Trophoblast cell (in vitro differentiated cells and primary cell): ENCODE measurements at regions not wholly inside any gene's neighbourhood (a gene's known extent, or its start where the extent isn't known, plus 50 kb on each side); places are given as distances from the start of the nearest gene placed in this dataset.

Experiments
- DNase-seq, 2 donors: peaks; one replicate each; pipeline ENCODE4 v3.0.0-alpha.2; 2016
- H2AFZ ChIP-seq: 2 replicates; pipeline ENCODE4 v1.6.1; 2013; ENCODE audit warnings: low read length, moderate library complexity, mild to moderate bottlenecking; ENCODE audit not compliant: insufficient read depth, poor library complexity
- H2AK5ac ChIP-seq: 2 replicates; pipeline ENCODE4 v1.6.1; 2013; ENCODE audit warnings: mild to moderate bottlenecking, low read length
- H2BK120ac ChIP-seq: 2 replicates; pipeline ENCODE4 v1.6.1; 2013; ENCODE audit warnings: low read length, mild to moderate bottlenecking, moderate library complexity; ENCODE audit not compliant: insufficient read depth, poor library complexity
- H2BK12ac ChIP-seq: 2 replicates; pipeline ENCODE4 v1.6.1; 2013; ENCODE audit warnings: mild to moderate bottlenecking, low read length, moderate library complexity
- H2BK5ac ChIP-seq: 2 replicates; pipeline ENCODE4 v1.6.1; 2013; ENCODE audit warnings: low read length, low read depth, moderate library complexity, mild to moderate bottlenecking; ENCODE audit not compliant: poor library complexity
- H3K14ac ChIP-seq: 2 replicates; pipeline ENCODE4 v1.6.1; 2013; ENCODE audit warnings: mild to moderate bottlenecking, low read length
- H3K18ac ChIP-seq: 2 replicates; pipeline ENCODE4 v1.6.1; 2013; ENCODE audit warnings: mild to moderate bottlenecking, low read length
- H3K23ac ChIP-seq: 2 replicates; pipeline ENCODE4 v1.6.1; 2013; ENCODE audit warnings: low read length
- H3K27ac ChIP-seq: 2 replicates; pipeline ENCODE4 v1.5.1; 2013; ENCODE audit warnings: low read depth, mild to moderate bottlenecking, inconsistent platforms, low read length, moderate library complexity
- H3K27me3 ChIP-seq: 2 replicates; pipeline ENCODE4 v1.6.1; 2013; ENCODE audit warnings: inconsistent platforms, mild to moderate bottlenecking, low read length, moderate library complexity; ENCODE audit not compliant: insufficient read depth
- H3K36me3 ChIP-seq, 2 experiments: 1 replicate in 1 of 2; 2 replicates in 1 of 2; pipeline ENCODE4 v1.6.1; 2013; ENCODE audit warnings: low read length in 2 of 2, mild to moderate bottlenecking in 2 of 2, moderate library complexity in 1 of 2; ENCODE audit not compliant: insufficient read depth in 2 of 2, control insufficient read depth in 1 of 2
- H3K4ac ChIP-seq: 2 replicates; pipeline ENCODE4 v1.6.1; 2013; ENCODE audit warnings: low read depth, mild to moderate bottlenecking, low read length, moderate library complexity
- H3K4me1 ChIP-seq, 2 experiments: 1 replicate in 1 of 2; 2 replicates in 1 of 2; pipeline ENCODE4 v1.6.1; 2013; ENCODE audit warnings: low read length in 2 of 2, mild to moderate bottlenecking in 2 of 2, moderate library complexity in 1 of 2; ENCODE audit not compliant: insufficient read depth in 2 of 2, control insufficient read depth in 1 of 2
- H3K4me2 ChIP-seq: 2 replicates; pipeline ENCODE4 v1.6.1; 2013; ENCODE audit warnings: inconsistent platforms, mild to moderate bottlenecking, low read length, moderate library complexity
- H3K4me3 ChIP-seq: 2 replicates; pipeline ENCODE4 v1.5.1; 2013; ENCODE audit warnings: mild to moderate bottlenecking, low read depth, low read length, inconsistent platforms
- H3K79me1 ChIP-seq: one replicate; pipeline ENCODE4 v1.6.1; 2013; ENCODE audit warnings: low read length
- H3K79me2 ChIP-seq: 2 replicates; pipeline ENCODE4 v1.6.1; 2013; ENCODE audit warnings: low read length, mild to moderate bottlenecking; ENCODE audit not compliant: control insufficient read depth, insufficient read depth, poor library complexity
- H3K9ac ChIP-seq: 2 replicates; pipeline ENCODE4 v1.6.1; 2013; ENCODE audit warnings: mild to moderate bottlenecking, low read length
- H3K9me3 ChIP-seq: 2 replicates; pipeline ENCODE4 v1.6.1; 2013; ENCODE audit warnings: low read depth, mild to moderate bottlenecking, control low read depth, inconsistent platforms, low read length; ENCODE audit not compliant: insufficient read depth
- H4K12ac ChIP-seq: 2 replicates; pipeline ENCODE4 v1.6.1; 2013; ENCODE audit warnings: low read depth, mild to moderate bottlenecking, low read length, moderate library complexity
- H4K8ac ChIP-seq: 2 replicates; pipeline ENCODE4 v1.6.1; 2013; ENCODE audit warnings: low read depth, mild to moderate bottlenecking, low read length, moderate library complexity
- H4K91ac ChIP-seq: one replicate; pipeline ENCODE4 v1.6.1; 2013; ENCODE audit warnings: low read depth, mild to moderate bottlenecking, low read length, moderate library complexity
- WGBS: extraction: QIAGEN DNeasy Blood & Tissue Kit; methylation state at CpG from one replicate; pipeline ENCODE4 v1.1.7; 2013; ENCODE audit warnings: missing lambda C conversion rate; ENCODE audit not compliant: insufficient read length, insufficient coverage; ENCODE audit errors: extremely low coverage; 5-methylcytosine and 5-hydroxymethylcytosine counted together

DNA sequence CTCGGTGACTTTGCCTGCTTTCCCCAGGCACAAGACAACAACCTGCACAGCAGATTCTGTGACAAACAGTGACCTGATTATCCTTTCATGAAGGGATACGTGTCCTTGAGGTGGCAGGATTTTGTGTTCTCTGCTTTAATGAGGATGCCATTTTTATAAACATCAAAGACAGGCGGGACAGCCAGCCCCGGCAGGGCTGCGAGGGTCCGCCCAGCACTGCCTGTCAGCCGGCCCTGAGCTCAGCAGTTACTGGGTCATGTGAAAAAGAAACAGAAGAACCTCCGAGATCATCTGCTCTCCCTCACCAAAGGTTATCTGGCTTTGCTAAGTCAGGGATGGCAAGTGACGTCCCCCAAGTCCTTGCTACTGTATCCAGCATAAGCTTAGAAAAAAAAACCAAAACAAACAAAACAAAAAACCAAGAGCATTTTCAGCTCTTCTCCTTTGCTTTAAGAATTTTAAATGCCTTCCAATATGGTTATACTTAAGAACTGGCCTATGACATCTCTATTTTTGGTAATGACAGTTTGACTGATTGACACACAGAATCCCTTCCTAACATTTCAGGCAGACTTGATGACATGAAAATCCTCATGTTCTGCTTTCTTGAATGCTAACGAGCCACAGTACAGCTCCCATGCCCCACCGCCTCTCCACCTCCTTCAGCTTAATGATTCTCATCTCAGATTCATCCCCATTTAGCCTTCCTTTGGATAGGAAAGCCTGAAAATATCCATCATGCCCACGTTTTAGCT, 666.6 kb upstream of the ARGLU1 start:
- WGBS, result no CpG with 5 or more reads among the region's 12 CpGs
- H3K14ac ChIP-seq, result no peak overlapping the region
- H3K9me3 ChIP-seq, result no peaks in the 10 kb centered on the region
- H3K4me3 ChIP-seq, result no peak overlapping the region
- H3K18ac ChIP-seq, result no peak overlapping the region
- no peak overlapping the region for H4K91ac ChIP-seq
- no peaks in the 10 kb centered on the region for H3K36me3 ChIP-seq
- no peaks in the 10 kb centered on the region for H3K79me2 ChIP-seq
- no peak overlapping the region for H3K4ac ChIP-seq
- no peaks in the 10 kb centered on the region for H3K79me1 ChIP-seq
- no peak overlapping the region for H2BK12ac ChIP-seq
- H3K4me2 ChIP-seq, result no peak overlapping the region
- H4K12ac ChIP-seq, result no peak overlapping the region
- no peak overlapping the region for H3K23ac ChIP-seq
- H2BK5ac ChIP-seq, result no peak overlapping the region
- H3K27me3 ChIP-seq, result no peaks in the 10 kb centered on the region
- no peak overlapping the region for H3K27ac ChIP-seq
- no peak overlapping the region for H4K8ac ChIP-seq
- no peak overlapping the region for H2AK5ac ChIP-seq
- no peak for DNase-seq
- H2BK120ac ChIP-seq, result no peak overlapping the region
- no peak overlapping the region for H2AFZ ChIP-seq
- H3K9ac ChIP-seq, result no peak overlapping the region
- no peaks in the 10 kb centered on the region for H3K4me1 ChIP-seq

DNA sequence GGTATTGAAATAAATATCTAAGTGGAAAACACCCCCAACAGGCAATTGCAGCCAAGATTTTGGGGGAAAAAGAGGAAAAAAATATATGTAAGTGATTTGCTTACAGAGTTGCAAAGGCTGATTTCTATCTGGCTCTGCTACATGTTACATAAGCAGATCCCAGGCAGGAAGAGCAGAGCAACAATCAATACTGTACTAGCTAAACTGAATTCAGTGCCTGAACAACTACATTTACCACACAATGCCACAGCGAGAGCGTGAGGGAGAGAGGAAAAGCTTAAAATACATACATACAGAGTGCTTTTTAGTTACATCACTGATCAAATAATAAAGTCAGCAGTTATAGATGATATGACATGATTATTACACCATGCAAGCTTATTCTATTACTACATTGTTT, 665.6 kb upstream of the ARGLU1 start:
- Histone ChIP-seq H3K9ac (no peak overlapping the region), H3K79me1 (no peaks in the 10 kb centered on the region), H4K91ac (no peak overlapping the region), H2AK5ac (no peak overlapping the region), H3K36me3 (no peaks in the 10 kb centered on the region), H4K8ac (no peak overlapping the region), H3K27me3 (no peaks in the 10 kb centered on the region), H3K18ac (no peak overlapping the region), H2BK5ac (no peak overlapping the region), H3K14ac (no peak overlapping the region), H3K79me2 (no peaks in the 10 kb centered on the region), H3K23ac (no peak overlapping the region), H3K9me3 (no peaks in the 10 kb centered on the region), H3K4me1 (no peaks in the 10 kb centered on the region), H3K27ac (no peak overlapping the region), H4K12ac (no peak overlapping the region), H3K4ac (no peak overlapping the region), H2BK12ac (no peak overlapping the region), H2AFZ (no peak overlapping the region), H2BK120ac (no peak overlapping the region), H3K4me3 (no peak overlapping the region), H3K4me2 (no peak overlapping the region)
- no peak for DNase-seq
- WGBS, result no CpG with 5 or more reads among the region's 2 CpGs

DNA sequence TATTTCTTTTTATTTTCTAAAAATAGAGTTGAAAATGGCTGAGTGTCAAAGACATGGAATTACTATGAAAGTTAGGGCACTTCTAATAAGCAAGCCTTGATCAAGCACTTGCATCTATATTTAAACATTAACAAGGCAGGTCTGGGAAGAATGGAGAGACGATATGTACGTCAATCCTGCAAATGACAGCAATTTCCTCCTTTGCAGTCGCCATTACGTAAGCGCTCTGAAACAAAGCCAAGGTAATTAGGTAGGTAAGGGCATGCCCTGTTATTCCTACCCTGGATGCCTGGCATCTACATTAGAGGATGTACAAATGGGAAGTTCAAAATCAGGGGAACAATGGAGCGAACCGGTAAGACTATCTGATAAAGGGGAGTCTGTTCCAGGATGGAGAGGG, 664.0 kb upstream of the ARGLU1 start:
- no peak overlapping the region for H4K91ac ChIP-seq
- no peaks in the 10 kb centered on the region for H3K9me3 ChIP-seq
- no peak overlapping the region for H2BK12ac ChIP-seq
- no peaks in the 10 kb centered on the region for H3K36me3 ChIP-seq
- H3K79me2 ChIP-seq, result no peaks in the 10 kb centered on the region
- no peak overlapping the region for H4K8ac ChIP-seq
- no peak overlapping the region for H3K14ac ChIP-seq
- no peak overlapping the region for H2AFZ ChIP-seq
- no peak overlapping the region for H3K4ac ChIP-seq
- WGBS, result no CpG with 5 or more reads among the region's 7 CpGs
- H3K4me2 ChIP-seq, result no peak overlapping the region
- H2BK120ac ChIP-seq, result no peak overlapping the region
- no peak overlapping the region for H4K12ac ChIP-seq
- no peak overlapping the region for H3K23ac ChIP-seq
- H3K27ac ChIP-seq, result no peak overlapping the region
- no peak overlapping the region for H3K9ac ChIP-seq
- H3K4me1 ChIP-seq, result no peaks in the 10 kb centered on the region
- H2AK5ac ChIP-seq, result no peak overlapping the region
- H3K79me1 ChIP-seq, result no peaks in the 10 kb centered on the region
- H3K18ac ChIP-seq, result no peak overlapping the region
- no peaks in the 10 kb centered on the region for H3K27me3 ChIP-seq
- no peak overlapping the region for H2BK5ac ChIP-seq
- no peak overlapping the region for H3K4me3 ChIP-seq
- no peak for DNase-seq

DNA sequence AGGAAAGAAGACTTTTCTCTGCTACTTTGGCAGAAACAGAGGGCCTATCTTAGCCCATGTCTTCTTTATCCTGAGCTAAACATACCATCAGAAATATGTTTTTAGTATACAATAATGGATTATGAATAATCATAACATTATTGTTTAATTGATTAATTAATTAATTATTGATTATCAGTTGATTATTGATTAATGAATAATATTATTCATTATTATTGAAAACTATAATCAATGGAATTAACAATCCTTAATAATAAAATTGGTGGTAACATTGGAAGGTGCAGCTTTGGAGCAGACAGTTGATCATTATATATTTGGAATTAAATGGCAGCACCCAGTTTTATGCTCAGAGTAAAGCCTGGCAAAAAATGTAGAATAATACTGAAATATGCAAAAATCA, 655.9 kb upstream of the ARGLU1 start:
- no peak overlapping the region for H4K12ac ChIP-seq
- H3K9ac ChIP-seq, result no peak overlapping the region
- no peak overlapping the region for H4K91ac ChIP-seq
- no peak overlapping the region for H3K14ac ChIP-seq
- H3K27me3 ChIP-seq, result no peaks in the 10 kb centered on the region
- H3K79me2 ChIP-seq, result no peaks in the 10 kb centered on the region
- H2BK120ac ChIP-seq, result no peak overlapping the region
- H4K8ac ChIP-seq, result no peak overlapping the region
- H3K27ac ChIP-seq, result no peak overlapping the region
- no peaks in the 10 kb centered on the region for H3K4me1 ChIP-seq
- no peak overlapping the region for H2BK12ac ChIP-seq
- H3K4me3 ChIP-seq, result no peak overlapping the region
- no peak overlapping the region for H3K4ac ChIP-seq
- H2AFZ ChIP-seq, result no peak overlapping the region
- H3K79me1 ChIP-seq, result no peaks in the 10 kb centered on the region
- no peak for DNase-seq
- H3K9me3 ChIP-seq, result no peaks in the 10 kb centered on the region
- H3K18ac ChIP-seq, result no peak overlapping the region
- no peak overlapping the region for H3K4me2 ChIP-seq
- H2AK5ac ChIP-seq, result no peak overlapping the region
- H2BK5ac ChIP-seq, result no peak overlapping the region
- no peaks in the 10 kb centered on the region for H3K36me3 ChIP-seq
- H3K23ac ChIP-seq, result no peak overlapping the region
